ENCODE measurements at regions not wholly inside any gene's neighbourhood (a gene's known extent, or its start where the extent isn't known, plus 50 kb on each side); places are given as distances from the start of the nearest gene placed in this dataset.
A peak's percentile ranks its signal among the peaks of the same experiment; 100 is the strongest.

DNA sequence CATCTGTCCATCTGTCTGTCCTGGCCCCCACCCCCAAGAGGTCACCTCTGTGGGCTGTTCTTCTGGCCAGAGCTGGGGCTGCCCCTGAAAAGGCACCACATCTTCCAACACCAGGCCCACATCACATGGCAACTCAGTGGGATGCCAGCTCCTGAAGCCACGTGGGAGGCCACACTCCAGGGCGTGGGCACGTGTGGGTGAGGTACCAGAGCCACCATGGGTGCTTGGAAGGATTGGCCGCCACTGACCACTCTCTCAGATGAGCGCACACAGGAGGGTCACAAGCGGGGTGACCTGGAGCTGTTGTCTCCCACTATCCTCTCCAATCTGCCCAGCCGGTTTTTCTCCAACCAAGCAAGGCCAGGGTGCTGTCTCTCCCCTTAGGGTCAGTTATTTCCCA, 197.9 kb downstream of the TFCP2L1 start:
- Histone ChIP-seq H3K4me3 (no peak overlapping the region), H3K27me3 (no peaks in the 10 kb centered on the region), H3K27ac (no peak overlapping the region), H3K4me1 (peaks cover 4% of the 10 kb centered on the region; the same call in 1 of the 2 replicates), H3K9me3 (replicated peaks) (no peaks in the 10 kb centered on the region), H3K36me3 (no peaks in the 10 kb centered on the region)
- no peak for DNase-seq

- no peaks in the 10 kb centered on the region for H3K36me3 ChIP-seq
- DNase-seq, result peak; percentile 97 to 98
- peak overlapping the region; percentile 64 for H3K4me3 ChIP-seq
- H3K4me1 ChIP-seq, result peaks cover 9% of the 10 kb centered on the region
- H3K27ac ChIP-seq, result peak overlapping the region; percentile 86
- H3K9me3 ChIP-seq (replicated peaks), result no peaks in the 10 kb centered on the region
- H3K27me3 ChIP-seq, result no peaks in the 10 kb centered on the region
Observed at GRCh38 chr2:121088251-121089165, 196.5 kb downstream of the TFCP2L1 start.

- H3K4me3 ChIP-seq, result peak overlapping the region; percentile 64
- no peaks in the 10 kb centered on the region for H3K27me3 ChIP-seq
- H3K4me1 ChIP-seq, result peaks cover 13% of the 10 kb centered on the region
Observed at GRCh38 chr2:121089166-121089510, 195.9 kb downstream of the TFCP2L1 start.

GRCh38 chr2:121090088-121090715, 194.8 kb downstream of the TFCP2L1 start:
- Histone ChIP-seq H3K27ac (peak overlapping the region; percentile 86; the same call in 1 of the 2 replicates), H3K4me3 (peak overlapping the region; percentile 64), H3K36me3 (no peaks in the 10 kb centered on the region), H3K27me3 (no peaks in the 10 kb centered on the region), H3K9me3 (replicated peaks) (no peaks in the 10 kb centered on the region), H3K4me1 (peaks cover 18% of the 10 kb centered on the region)
- DNase-seq, result peak; percentile 69 to 82

More at GRCh38 chr2:121089166-121089510, 195.9 kb downstream of the TFCP2L1 start:
- Histone ChIP-seq H3K36me3 (no peaks in the 10 kb centered on the region), H3K27ac (peak overlapping the region; percentile 86), H3K9me3 (replicated peaks) (no peaks in the 10 kb centered on the region)
- peak in 1 of 2 experiments; percentile 37 for DNase-seq

GRCh38 chr2:121092095-121092494, 192.9 kb downstream of the TFCP2L1 start:
- H3K4me3 ChIP-seq, result no peak overlapping the region
- no peaks in the 10 kb centered on the region for H3K9me3 ChIP-seq (replicated peaks)
- no peaks in the 10 kb centered on the region for H3K27me3 ChIP-seq
- H3K27ac ChIP-seq, result no peak overlapping the region
- H3K4me1 ChIP-seq, result peaks cover 14% of the 10 kb centered on the region; the same call in 1 of the 2 replicates
- H3K36me3 ChIP-seq, result no peaks in the 10 kb centered on the region
- DNase-seq, result no peak

DNA sequence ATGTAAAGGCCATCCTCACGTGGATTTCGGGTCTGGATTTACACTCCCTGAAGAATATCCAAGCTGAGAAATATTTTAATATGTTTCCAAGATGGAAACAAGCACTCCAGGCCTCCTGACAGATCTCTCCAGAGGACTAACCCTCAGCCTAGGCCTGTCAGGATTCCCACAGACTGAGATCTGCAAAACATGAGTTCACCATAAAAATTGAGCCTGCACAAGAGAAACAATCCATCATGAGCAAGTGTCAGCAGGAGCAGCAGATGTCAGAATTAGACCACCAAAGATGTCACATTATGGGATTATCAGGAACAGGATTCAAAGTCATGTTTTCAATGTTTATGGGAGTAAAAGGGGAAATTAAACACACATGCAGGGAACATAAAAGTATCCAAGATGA, 191.3 kb downstream of the TFCP2L1 start:
- peaks cover 14% of the 10 kb centered on the region; the same call in 1 of the 2 replicates for H3K4me1 ChIP-seq
- peak in 1 of 2 experiments; percentile 47 for DNase-seq
- no peaks in the 10 kb centered on the region for H3K9me3 ChIP-seq (replicated peaks)
- H3K36me3 ChIP-seq, result no peaks in the 10 kb centered on the region
- H3K4me3 ChIP-seq, result no peak overlapping the region
- no peak overlapping the region for H3K27ac ChIP-seq
- no peaks in the 10 kb centered on the region for H3K27me3 ChIP-seq

DNA sequence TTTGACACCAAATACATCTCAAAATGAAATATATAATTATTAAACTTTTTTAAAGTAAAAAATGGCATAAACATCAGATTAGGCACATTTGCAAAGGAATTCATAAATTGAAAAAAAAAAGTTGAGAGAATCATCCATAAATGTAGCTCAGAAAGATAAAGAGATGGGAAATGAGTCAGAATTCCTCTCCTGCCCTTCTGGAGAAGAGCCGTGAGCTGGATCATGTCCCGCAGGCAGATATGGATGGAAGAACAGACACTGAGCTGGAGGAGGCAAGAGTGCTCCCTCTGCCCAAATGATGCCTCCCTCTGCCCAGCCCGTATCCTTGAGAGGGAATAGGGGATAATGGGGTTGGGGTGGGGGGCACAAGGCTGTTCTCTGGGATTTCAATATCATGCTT, 190.9 kb downstream of the TFCP2L1 start:
- Histone ChIP-seq H3K4me1 (peaks cover 14% of the 10 kb centered on the region; the same call in 1 of the 2 replicates), H3K4me3 (no peak overlapping the region), H3K36me3 (no peaks in the 10 kb centered on the region), H3K27ac (no peak overlapping the region), H3K27me3 (no peaks in the 10 kb centered on the region), H3K9me3 (replicated peaks) (no peaks in the 10 kb centered on the region)
- DNase-seq, result no peak

- H3K27ac ChIP-seq, result no peak overlapping the region
- H3K27me3 ChIP-seq, result no peaks in the 10 kb centered on the region
- no peaks in the 10 kb centered on the region for H3K36me3 ChIP-seq
- no peaks in the 10 kb centered on the region for H3K9me3 ChIP-seq (replicated peaks)
- peaks cover 14% of the 10 kb centered on the region; the same call in 1 of the 2 replicates for H3K4me1 ChIP-seq
- H3K4me3 ChIP-seq, result no peak overlapping the region
- no peak for DNase-seq
Observed at GRCh38 chr2:121094845-121095244, 190.2 kb downstream of the TFCP2L1 start.

GRCh38 chr2:121095257-121096080, 189.5 kb downstream of the TFCP2L1 start:
- Histone ChIP-seq H3K9me3 (replicated peaks) (no peaks in the 10 kb centered on the region), H3K4me3 (no peak overlapping the region), H3K27ac (no peak overlapping the region), H3K27me3 (no peaks in the 10 kb centered on the region), H3K36me3 (no peaks in the 10 kb centered on the region), H3K4me1 (peaks cover 14% of the 10 kb centered on the region; the same call in 1 of the 2 replicates)
- peak; percentile 80 to 86 for DNase-seq

DNA sequence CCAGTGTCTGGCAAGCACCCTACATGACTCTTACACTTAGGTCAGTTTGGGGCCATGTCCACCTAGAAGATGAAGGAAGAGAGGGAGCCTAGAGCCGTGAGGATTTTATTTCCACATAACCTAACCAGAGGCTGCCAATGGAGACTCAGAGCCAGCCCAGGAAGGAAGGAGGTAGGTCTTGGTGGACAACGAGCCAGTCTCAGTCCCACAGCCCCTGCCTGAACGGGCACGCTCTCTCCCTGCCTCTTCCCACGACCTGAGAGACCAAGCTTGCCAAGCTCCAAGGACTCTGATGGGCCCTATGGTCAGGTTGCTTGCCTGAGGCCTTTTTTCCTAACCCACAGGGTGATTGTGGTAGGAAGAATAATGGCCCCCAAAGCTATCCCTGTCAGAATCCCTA, 188.4 kb downstream of the TFCP2L1 start:
- peaks cover 14% of the 10 kb centered on the region; the same call in 1 of the 2 replicates for H3K4me1 ChIP-seq
- H3K9me3 ChIP-seq (replicated peaks), result no peaks in the 10 kb centered on the region
- H3K4me3 ChIP-seq, result no peak overlapping the region
- H3K36me3 ChIP-seq, result no peaks in the 10 kb centered on the region
- DNase-seq, result no peak
- no peak overlapping the region for H3K27ac ChIP-seq
- H3K27me3 ChIP-seq, result no peaks in the 10 kb centered on the region

GRCh38 chr2:121098556-121098955, 186.4 kb downstream of the TFCP2L1 start:
- no peaks in the 10 kb centered on the region for H3K36me3 ChIP-seq
- no peaks in the 10 kb centered on the region for H3K9me3 ChIP-seq (replicated peaks)
- H3K27me3 ChIP-seq, result no peaks in the 10 kb centered on the region
- H3K4me1 ChIP-seq, result peaks cover 9% of the 10 kb centered on the region; the same call in 1 of the 2 replicates
- no peak overlapping the region for H3K4me3 ChIP-seq
- no peak overlapping the region for H3K27ac ChIP-seq
- no peak for DNase-seq

GRCh38 chr2:121099329-121100290, 185.4 kb downstream of the TFCP2L1 start:
- no peak overlapping the region for H3K27ac ChIP-seq
- DNase-seq, result no peak
- no peaks in the 10 kb centered on the region for H3K36me3 ChIP-seq
- H3K27me3 ChIP-seq, result no peaks in the 10 kb centered on the region
- H3K9me3 ChIP-seq (replicated peaks), result no peaks in the 10 kb centered on the region
- H3K4me3 ChIP-seq, result no peak overlapping the region
- H3K4me1 ChIP-seq, result peaks cover 5% of the 10 kb centered on the region; the same call in 1 of the 2 replicates

DNA sequence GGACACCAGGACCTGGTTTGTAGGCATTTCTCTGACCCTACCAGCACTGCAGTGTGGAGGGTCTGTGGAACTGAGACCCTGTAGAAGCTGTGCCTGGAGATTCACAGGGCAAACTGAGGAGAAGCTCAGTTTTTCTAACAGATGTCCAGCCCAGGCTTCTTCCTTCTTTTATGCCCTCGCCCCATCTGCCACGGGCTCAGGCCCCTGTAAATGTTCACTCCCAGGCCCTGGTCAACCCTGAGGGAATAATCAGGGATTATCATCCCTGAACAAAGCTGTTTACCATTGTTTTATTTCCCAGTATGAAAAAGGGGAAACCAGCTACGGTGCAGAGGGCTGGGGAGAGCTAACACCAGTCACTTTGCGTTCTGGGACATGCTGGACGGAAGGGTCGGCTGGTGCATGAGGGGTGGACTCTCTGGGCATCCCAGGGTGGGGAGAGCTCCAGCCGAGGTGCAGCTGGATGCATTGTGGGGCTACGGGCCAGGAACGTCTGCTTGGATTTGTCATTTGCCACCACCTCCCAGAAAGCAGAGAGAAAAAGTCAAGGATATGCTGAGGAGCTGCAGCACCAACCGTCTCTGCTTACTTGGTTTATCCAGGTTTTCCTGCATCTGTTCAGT, 183.8 kb downstream of the TFCP2L1 start:
- Histone ChIP-seq H3K9me3 (replicated peaks) (no peaks in the 10 kb centered on the region), H3K27me3 (no peaks in the 10 kb centered on the region), H3K4me1 (no peaks in the 10 kb centered on the region), H3K36me3 (no peaks in the 10 kb centered on the region), H3K27ac (no peak overlapping the region), H3K4me3 (no peak overlapping the region)
- DNase-seq, result no peak

All from SJCRH30 (cell line).